ENCODE measurements at regions not wholly inside any gene's neighbourhood (a gene's known extent, or its start where the extent isn't known, plus 50 kb on each side); places are given as distances from the start of the nearest gene placed in this dataset.

GRCh38 chr10:121405549-121405948 is 192.7 kb downstream of the FGFR2 start:
- H3K27me3 ChIP-seq: no peaks in the 10 kb centered on the region
- no peaks in the 10 kb centered on the region for H3K4me1 ChIP-seq (replicated peaks in 1 of 2)
- intact Hi-C loops (cut with DNase I): no loop called here
- H3K9me3 ChIP-seq (replicated peaks in 1 of 3): no peaks in the 10 kb centered on the region
- H3K36me3 ChIP-seq (replicated peaks in 1 of 2): no peaks in the 10 kb centered on the region
- H3K27ac ChIP-seq: no peak overlapping the region
- TF ChIP-seq CTCF (IDR thresholded peaks at IDR 0.05) (no peak), POLR2A (IDR thresholded peaks at IDR 0.05) (no peak)
- no peak overlapping the region for H3K4me3 ChIP-seq
- WGBS, 4 donors: 97 to 100% (median 100%) methylated on average over 2 of the region's 2 CpGs
- no peak for DNase-seq

- H3K27ac ChIP-seq: no peak overlapping the region
- no peak for TF ChIP-seq CTCF (IDR thresholded peaks at IDR 0.05)
- no peak for TF ChIP-seq POLR2A (IDR thresholded peaks at IDR 0.05)
- no peak overlapping the region for H3K4me3 ChIP-seq
- no peaks in the 10 kb centered on the region for H3K4me1 ChIP-seq (replicated peaks in 1 of 2)
- no peak for DNase-seq
- intact Hi-C loops (cut with DNase I): no loop called here
- 89 to 96% (median 91%) methylated on average over 5 of the region's 5 CpGs for WGBS, 4 donors
- H3K36me3 ChIP-seq (replicated peaks in 1 of 2): no peaks in the 10 kb centered on the region
- no peaks in the 10 kb centered on the region for H3K27me3 ChIP-seq
- no peaks in the 10 kb centered on the region for H3K9me3 ChIP-seq (replicated peaks in 1 of 3)
Observed at GRCh38 chr10:121405953-121406352, 192.3 kb downstream of the FGFR2 start.

- no peak for TF ChIP-seq CTCF (IDR thresholded peaks at IDR 0.05)
- TF ChIP-seq POLR2A (IDR thresholded peaks at IDR 0.05): no peak
- DNase-seq: no peak
- Histone ChIP-seq H3K27ac (no peak overlapping the region), H3K4me3 (no peak overlapping the region), H3K36me3 (replicated peaks in 1 of 2) (no peaks in the 10 kb centered on the region), H3K9me3 (replicated peaks in 1 of 3) (no peaks in the 10 kb centered on the region), H3K27me3 (no peaks in the 10 kb centered on the region), H3K4me1 (replicated peaks in 1 of 2) (no peaks in the 10 kb centered on the region)
- intact Hi-C loops (cut with DNase I): no loop called here
- 77 to 80% (median 79%) methylated on average over 11 of the region's 11 CpGs for WGBS, 4 donors
Observed at GRCh38 chr10:121406823-121407545, 191.3 kb downstream of the FGFR2 start.

- H3K36me3 ChIP-seq (replicated peaks in 1 of 2): no peaks in the 10 kb centered on the region
- H3K27ac ChIP-seq: no peak overlapping the region
- no peaks in the 10 kb centered on the region for H3K9me3 ChIP-seq (replicated peaks in 1 of 3)
- intact Hi-C loops (cut with DNase I): no loop called here
- 88 to 95% (median 90%) methylated on average over 4 of the region's 4 CpGs for WGBS, 4 donors
- DNase-seq: no peak
- H3K4me1 ChIP-seq (replicated peaks in 1 of 2): peaks cover 0 to 1% of the 10 kb centered on the region in 2 donors
- H3K4me3 ChIP-seq: no peak overlapping the region
- TF ChIP-seq POLR2A (IDR thresholded peaks at IDR 0.05) (no peak), CTCF (IDR thresholded peaks at IDR 0.05) (no peak)
- H3K27me3 ChIP-seq: no peaks in the 10 kb centered on the region
Observed at GRCh38 chr10:121409466-121410104, 188.7 kb downstream of the FGFR2 start.
